H1 (cell line): ENCODE measurements at regions not wholly inside any gene's neighbourhood (a gene's known extent, or its start where the extent isn't known, plus 50 kb on each side); places are given as distances from the start of the nearest gene placed in this dataset.

Source experiments
- EZH2 ChIP-seq: fragments of 200-600 bp; sonication (generic); IDR thresholded peaks from 2 replicates; pipeline ENCODE4 v1.7.1; 2012; ENCODE audit warnings: low read depth, mild to moderate bottlenecking, moderate library complexity, low read length, inconsistent platforms; ENCODE audit not compliant: severe bottlenecking
- HDAC6 ChIP-seq: IDR thresholded peaks from one replicate; pipeline ENCODE4 v1.7.1; 2012; ENCODE audit warnings: low read depth, mild to moderate bottlenecking, inconsistent platforms, low read length, moderate library complexity
- JUND ChIP-seq: IDR thresholded peaks from 2 replicates; pipeline ENCODE4 v1.6.1; 2011; ENCODE audit warnings: mild to moderate bottlenecking, improper control_type of control experiment, low read length
- KDM1A ChIP-seq: fragments of 200-600, 300-600 bp; sonication (generic); IDR thresholded peaks from 2 replicates; pipeline ENCODE4 v1.7.1; 2016; ENCODE audit warnings: mild to moderate bottlenecking, low read length, borderline replicate concordance
- NRF1 ChIP-seq: IDR thresholded peaks from 2 replicates; pipeline ENCODE4 v1.6.1; 2011; ENCODE audit warnings: mild to moderate bottlenecking, low read depth, low read length, improper control_type of control experiment
- POLR2A ChIP-seq, 2 experiments: IDR thresholded peaks; 1 replicate in 1 of 2; 2 replicates in 1 of 2; pipeline ENCODE4 v1.6.1; 2011; ENCODE audit warnings: low read depth in 2 of 2, low read length in 2 of 2, mild to moderate bottlenecking in 2 of 2; ENCODE audit errors: control extremely low read depth in 1 of 2
- POLR2AphosphoS5 ChIP-seq: IDR thresholded peaks from 2 replicates; pipeline ENCODE4 v1.6.1; 2011; ENCODE audit warnings: low read depth, low read length
- RAD21 ChIP-seq, 2 experiments: IDR thresholded peaks in 1 of 2; conservative IDR thresholded peaks in 1 of 2; 2 replicates each; pipeline ENCODE4 v1.6.1; 2011; ENCODE audit warnings: low read depth in 2 of 2, low read length in 2 of 2, improper control_type of control experiment in 1 of 2, inconsistent platforms in 1 of 2, mild to moderate bottlenecking in 1 of 2, moderate library complexity in 1 of 2
- RXRA ChIP-seq: IDR thresholded peaks from 2 replicates; pipeline ENCODE4 v1.6.1; 2011; ENCODE audit warnings: low read depth, mild to moderate bottlenecking, low read length, moderate library complexity; ENCODE audit not compliant: insufficient read depth
- SP1 ChIP-seq: IDR thresholded peaks from 2 replicates; pipeline ENCODE4 v1.6.1; 2011; ENCODE audit warnings: low read depth, low read length
- ZNF274 ChIP-seq: IDR thresholded peaks from 2 replicates; pipeline ENCODE4 v1.7.0; 2012; ENCODE audit warnings: low read length, borderline replicate concordance; ENCODE audit errors: extremely low read depth
- TF ChIP-seq, protein P1 (sequence below), 3 experiments: IDR thresholded peaks; 1 replicate in 2 of 3; 2 replicates in 1 of 3; pipeline versions ENCODE4 v1.5.1 to v1.6.1; 2011; ENCODE audit warnings: low read length in 3 of 3, mild to moderate bottlenecking in 3 of 3, inconsistent platforms in 2 of 3, low read depth in 1 of 3, moderate library complexity in 1 of 3; ENCODE audit not compliant: insufficient read depth in 1 of 3; ENCODE audit errors: control extremely low read depth in 1 of 3

DNA sequence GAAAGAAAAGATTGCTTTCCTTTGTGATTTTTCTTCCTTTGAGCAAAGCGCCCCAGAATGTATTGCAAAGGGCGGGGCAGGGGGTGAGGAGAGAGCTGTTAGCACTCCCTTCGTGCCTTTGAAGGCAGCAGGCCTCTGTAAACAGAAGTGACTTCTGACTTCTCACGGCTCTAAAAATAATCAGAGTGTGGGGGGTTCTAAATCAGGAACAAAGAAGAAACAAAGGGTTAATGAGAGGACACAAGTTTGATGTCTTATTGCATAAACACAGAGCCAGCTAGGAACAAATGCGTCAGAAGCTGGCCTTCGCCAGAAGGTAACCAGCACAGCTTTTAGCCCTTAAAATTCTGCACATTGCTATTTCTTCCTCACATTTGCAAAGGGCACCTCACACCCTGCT lies 626.2 kb downstream of the MID1IP1 start:
- TF ChIP-seq KDM1A (no peak), RXRA (no peak), POLR2A (IDR thresholded peaks at IDR 0.05; ENCODE audit: control extremely low read depth in 1 of 2, low read depth in 2 of 2, low read length in 2 of 2) (no peak), ZNF274 (no peak), SP1 (no peak), POLR2AphosphoS5 (no peak), EZH2 (no peak), RAD21 (IDR thresholded peaks at IDR 0.05 in 1 of 2, conservative IDR thresholded peaks at IDR 0.05 in 1 of 2; ENCODE audit: low read depth in 2 of 2, low read length in 2 of 2) (no peak), NRF1 (no peak), HDAC6 (no peak), JUND (no peak)
- TF ChIP-seq, protein P1, sequence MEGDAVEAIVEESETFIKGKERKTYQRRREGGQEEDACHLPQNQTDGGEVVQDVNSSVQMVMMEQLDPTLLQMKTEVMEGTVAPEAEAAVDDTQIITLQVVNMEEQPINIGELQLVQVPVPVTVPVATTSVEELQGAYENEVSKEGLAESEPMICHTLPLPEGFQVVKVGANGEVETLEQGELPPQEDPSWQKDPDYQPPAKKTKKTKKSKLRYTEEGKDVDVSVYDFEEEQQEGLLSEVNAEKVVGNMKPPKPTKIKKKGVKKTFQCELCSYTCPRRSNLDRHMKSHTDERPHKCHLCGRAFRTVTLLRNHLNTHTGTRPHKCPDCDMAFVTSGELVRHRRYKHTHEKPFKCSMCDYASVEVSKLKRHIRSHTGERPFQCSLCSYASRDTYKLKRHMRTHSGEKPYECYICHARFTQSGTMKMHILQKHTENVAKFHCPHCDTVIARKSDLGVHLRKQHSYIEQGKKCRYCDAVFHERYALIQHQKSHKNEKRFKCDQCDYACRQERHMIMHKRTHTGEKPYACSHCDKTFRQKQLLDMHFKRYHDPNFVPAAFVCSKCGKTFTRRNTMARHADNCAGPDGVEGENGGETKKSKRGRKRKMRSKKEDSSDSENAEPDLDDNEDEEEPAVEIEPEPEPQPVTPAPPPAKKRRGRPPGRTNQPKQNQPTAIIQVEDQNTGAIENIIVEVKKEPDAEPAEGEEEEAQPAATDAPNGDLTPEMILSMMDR (IDR thresholded peaks at IDR 0.05; ENCODE audit: control extremely low read depth in 1 of 3, insufficient read depth in 1 of 3, low read depth in 1 of 3, low read length in 3 of 3): no peak
